HG03175 (cell line): ENCODE measurements at regions not wholly inside any gene's neighbourhood (a gene's known extent, or its start where the extent isn't known, plus 50 kb on each side); places are given as distances from the start of the nearest gene placed in this dataset.

Experiments
- ATAC-seq: cut with Tn5 transposase; IDR thresholded peaks from one replicate; pipeline ENCODE4 v1.9.1; 2021; ENCODE audit warnings: mild to moderate bottlenecking, moderate library complexity; ENCODE audit not compliant: unreplicated experiment

- no peak for ATAC-seq
Measured at GRCh38 chr3:193754719-193755118, 161.7 kb downstream of the OPA1 start.

DNA sequence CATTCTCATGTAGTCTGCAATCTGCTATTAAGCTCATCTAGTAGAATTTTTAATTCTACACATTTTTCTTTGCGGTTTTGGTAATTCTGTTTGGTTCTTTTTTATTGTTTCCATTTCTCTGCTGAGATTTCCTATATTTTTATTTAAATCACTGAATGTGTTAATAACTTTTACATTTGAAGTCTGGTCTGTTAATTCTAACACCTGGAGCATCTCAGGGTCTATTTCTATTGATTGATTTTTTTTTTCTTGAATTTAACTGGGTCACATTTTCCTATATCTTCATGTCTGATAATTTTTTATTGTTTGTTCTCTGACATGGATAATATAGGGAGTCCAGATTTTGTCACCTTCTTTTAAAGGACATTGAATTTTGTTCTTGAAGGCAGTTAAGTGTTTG lies 163.5 kb downstream of the OPA1 start:
- no peak for ATAC-seq

DNA sequence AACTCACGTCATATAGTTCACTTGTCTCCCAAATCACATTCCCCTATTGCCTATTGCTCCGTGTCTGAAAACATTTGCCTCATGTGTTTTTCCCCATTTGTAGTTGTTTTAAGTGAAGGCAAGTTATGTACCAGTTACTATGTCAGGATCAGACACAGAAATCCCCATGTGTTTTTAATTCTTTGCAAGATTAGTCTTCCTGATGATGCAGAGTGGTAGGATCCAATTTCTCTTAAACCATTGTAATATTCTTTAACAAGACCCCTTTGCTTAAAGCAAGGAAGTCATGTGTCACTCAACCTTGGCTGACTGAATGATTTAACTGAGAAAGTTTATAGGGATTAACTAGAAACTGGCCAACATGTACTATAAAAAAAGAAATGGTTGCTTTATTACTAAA lies 164.4 kb downstream of the OPA1 start:
- no peak for ATAC-seq

DNA sequence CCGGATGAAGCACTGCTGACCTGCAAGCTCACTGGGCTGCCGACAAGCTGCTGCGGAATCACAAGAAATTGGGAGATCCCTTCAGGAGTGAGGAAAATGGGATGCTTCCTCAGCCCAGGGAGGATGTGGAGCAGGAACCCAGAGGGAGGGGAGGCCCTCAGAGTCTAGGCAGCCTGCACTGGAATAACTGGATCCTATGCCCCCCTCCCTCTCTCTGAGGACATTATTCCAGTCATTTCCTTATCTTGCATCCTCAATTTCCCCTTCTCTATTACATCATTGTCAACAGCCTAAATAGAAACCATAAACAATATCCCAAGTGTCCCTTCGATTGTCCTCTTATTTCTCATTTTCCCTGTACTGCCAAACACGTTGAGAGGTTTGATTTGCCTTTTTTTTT lies 169.0 kb downstream of the OPA1 start:
- ATAC-seq: no peak

DNA sequence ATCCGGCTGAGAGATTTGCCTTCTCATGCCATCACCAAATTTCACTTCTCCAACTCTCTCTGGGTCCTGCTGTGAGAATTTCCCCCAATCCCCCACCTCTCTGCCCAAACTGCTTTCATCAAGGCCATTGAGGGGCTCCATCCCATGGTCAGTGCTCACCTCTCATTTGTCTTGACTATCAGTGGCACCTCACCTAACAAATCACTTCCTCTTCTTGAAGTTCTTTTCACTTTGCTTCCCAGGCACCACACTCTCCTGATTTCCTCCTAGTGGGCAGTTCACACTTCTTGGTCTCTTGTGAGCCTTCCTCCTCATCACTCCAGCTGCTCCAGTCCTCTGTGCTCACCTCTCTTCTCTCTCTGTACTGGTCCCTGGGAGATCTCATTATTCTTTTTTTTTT lies 169.6 kb downstream of the OPA1 start:
- no peak for ATAC-seq

DNA sequence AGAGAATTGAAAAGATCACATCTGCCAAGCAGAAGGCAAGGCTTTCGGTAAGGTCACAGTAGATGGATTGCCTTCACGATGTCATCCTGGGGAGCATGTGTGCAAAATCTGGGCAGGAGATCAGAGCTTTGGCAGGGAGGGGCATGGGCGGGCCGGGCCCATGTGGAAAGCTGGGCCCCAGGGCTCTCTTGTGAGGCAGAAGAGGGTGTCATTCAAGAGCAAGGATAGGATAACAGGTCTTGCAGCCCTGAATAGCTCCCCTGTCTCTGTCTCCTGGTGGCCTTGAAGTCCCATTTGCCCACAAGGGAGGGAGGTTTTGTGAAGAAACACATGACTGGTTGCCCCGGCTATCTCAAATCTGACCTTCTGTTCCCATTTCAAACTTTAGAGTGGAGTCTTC lies 172.0 kb downstream of the OPA1 start:
- no peak for ATAC-seq

GRCh38 chr3:193767353-193768069 lies 174.5 kb downstream of the OPA1 start:
- no peak for ATAC-seq

DNA sequence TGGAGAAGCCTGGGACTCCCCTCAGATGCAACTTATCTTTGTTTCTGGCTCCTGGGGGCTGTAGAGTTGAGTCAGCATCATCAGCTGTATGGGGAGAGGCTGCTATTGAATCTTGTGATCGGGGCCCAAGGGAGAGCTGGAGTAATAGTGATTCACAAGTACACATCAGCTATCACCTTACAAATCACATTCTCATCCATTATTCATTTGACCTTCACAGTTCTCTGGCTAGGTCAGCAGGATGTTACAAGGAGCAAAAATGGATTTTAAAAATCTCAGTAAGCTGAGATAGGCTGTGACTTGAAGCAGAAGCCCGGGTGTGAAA lies 175.0 kb downstream of the OPA1 start:
- no peak for ATAC-seq

GRCh38 chr3:193769437-193769836 lies 176.4 kb downstream of the OPA1 start:
- no peak for ATAC-seq

GRCh38 chr3:193771011-193771652 lies 178.1 kb downstream of the OPA1 start:
- ATAC-seq: no peak

DNA sequence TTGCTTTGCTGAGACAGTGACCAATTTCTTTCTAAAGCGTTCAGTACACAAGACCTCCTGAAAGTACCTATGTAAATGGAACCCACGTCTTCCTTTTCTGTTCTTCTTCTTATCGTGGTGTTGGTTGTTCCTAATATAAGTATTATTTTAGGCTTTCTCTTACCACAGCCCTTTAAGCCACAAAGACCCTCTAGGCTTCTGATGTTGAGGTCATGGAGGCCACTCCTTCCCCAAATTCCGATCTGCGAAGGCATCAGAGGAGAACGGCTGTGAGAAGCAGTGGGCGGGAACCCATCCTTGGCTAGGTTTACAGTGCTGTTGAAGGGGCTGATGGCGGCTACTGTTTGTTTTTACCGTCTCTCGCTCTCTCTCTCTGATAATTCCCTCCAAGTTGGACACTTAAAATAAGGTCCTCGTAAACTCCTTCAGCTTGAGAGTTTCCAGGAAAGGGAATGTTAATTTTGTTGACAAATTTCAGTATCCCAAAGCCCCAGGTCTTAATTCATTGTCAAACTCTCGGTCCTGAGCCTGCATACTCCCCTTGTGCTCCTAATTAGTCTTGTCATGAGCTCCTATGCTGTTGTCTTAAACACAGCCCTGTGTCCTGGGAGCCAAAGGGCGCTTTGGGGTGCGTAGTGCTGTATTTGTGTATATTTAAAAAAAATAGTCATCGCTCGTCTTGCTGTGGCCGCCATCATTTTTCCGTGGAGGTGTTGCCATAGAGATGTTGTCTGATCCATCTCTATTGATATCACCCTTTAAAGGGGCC lies 178.8 kb downstream of the OPA1 start:
- no peak for ATAC-seq

DNA sequence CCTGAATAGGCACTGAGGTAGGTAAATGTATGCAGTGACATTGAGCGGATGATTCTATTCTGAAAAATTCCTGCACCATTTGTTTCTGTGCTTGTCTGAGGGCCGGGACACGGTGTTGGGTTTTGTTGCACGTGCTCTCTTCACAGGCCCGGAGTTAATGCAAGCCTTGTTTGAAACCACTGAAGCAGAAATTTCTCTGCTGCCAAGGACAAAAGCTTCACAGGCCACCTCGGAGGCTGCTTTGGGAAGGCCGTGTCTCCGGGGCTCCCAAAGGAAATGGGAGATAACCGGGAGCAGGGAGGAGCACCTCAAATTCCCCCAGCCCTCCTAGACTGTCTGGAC lies 179.4 kb downstream of the OPA1 start:
- ATAC-seq: no peak

DNA sequence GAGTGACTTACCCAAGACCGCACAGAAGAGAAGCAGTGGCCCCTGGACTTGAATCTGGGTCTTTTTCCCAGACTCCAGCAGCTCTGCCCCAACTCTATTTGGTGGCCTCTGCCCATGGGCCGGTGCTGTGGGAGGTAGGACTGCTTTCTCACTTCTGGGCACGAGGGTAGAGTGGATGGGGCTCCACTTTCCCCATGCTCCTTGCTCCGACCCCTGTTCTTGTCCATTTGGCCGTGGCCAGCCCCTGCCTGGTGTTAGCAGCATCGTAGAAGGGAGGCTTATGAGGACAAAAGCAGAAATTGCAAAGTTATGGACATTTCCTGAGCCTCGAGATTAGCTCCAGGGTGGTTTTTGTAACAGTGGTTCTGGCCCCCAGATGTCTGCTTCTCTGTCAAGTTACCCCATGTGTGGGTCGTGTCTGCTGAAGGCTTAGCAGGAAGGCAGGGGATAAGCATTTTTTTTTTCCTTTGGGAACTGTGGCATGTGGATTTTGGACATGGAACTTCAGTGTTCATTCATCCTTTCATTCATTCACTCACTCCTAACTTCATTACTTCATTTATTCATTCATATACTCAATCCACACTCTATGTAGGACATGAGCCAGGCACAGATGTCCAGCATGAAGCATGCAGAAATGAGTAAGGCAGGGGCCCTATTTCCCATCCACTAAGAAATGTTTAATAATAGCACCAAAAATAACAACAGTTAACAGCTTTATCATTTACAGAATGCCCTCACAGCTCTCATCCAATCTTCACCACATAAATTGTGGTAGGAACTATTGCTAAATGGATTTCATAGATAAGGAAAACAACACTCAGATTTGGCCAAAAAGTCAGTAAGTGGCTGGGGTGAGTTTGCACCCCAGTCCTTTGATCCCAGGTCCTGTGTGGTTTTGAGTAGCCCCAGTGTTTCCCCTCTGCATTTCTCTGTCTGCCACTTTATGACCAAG lies 180.5 kb downstream of the OPA1 start:
- ATAC-seq: no peak

- no peak for ATAC-seq
Measured at GRCh38 chr3:193774272-193774915, 181.4 kb downstream of the OPA1 start.

GRCh38 chr3:193774916-193775285 lies 181.9 kb downstream of the OPA1 start:
- ATAC-seq: no peak

- ATAC-seq: no peak
Measured at GRCh38 chr3:193775421-193776077, 182.5 kb downstream of the OPA1 start.

- ATAC-seq: peak; percentile 57
Measured at GRCh38 chr3:193776626-193777358, 183.8 kb downstream of the OPA1 start.

GRCh38 chr3:193777524-193777923 lies 184.5 kb downstream of the OPA1 start:
- no peak for ATAC-seq

DNA sequence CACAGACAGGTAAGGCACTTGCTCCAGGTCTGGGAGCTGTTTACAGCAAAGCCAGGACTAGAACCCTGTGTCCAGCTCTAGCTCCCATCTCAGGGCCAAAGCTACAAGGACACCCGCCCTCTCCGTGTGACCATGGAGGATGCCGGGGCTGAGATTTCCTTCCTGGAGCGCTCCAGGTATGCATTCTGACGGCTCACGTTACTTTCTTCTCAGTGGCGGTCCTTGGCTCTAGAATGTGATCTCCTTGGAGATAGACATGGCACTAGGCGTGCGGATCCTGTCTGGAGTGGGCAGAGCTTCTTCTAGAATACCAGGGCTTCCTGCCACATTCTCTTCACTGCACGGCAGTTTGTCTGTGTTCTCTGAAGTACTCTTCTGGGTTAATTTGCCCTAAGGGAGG lies 185.7 kb downstream of the OPA1 start:
- no peak for ATAC-seq

DNA sequence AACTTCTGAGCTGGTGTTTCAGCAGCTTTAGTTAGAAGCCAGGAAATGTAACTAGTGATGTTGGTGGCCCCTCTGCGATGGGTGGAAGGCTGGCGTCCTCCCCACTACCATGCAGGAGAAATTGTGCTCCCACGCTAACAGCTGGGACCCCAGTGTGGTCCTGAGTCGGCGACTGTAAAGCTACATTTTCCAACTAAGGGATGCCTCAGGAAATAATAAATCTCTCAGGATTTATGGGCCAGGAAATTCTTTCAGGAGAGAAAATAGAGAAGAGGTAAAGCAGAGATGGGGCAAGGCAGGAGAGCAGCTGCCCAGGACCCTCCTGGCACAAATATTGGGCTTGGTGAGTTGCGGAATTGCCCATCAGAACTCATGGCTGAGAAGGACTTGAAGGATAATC lies 186.9 kb downstream of the OPA1 start:
- no peak for ATAC-seq
